Vagina (tissue), 2 donors: ENCODE measurements at regions not wholly inside any gene's neighbourhood (a gene's known extent, or its start where the extent isn't known, plus 50 kb on each side); places are given as distances from the start of the nearest gene placed in this dataset.

ENCODE experiments used
- DNase-seq, 2 donors: peaks; one replicate each; pipeline ENCODE4 v3.0.0-alpha.2; 2017; ENCODE audit errors: extremely low spot score in 2 of 2
- H3K27ac ChIP-seq: fragments of 200-600 bp; sonication (generic); one replicate; pipeline ENCODE4 v1.5.1; 2019
- H3K27me3 ChIP-seq: fragments of 200-600 bp; sonication (generic); one replicate; pipeline ENCODE4 v1.5.1; 2019
- H3K36me3 ChIP-seq, 2 donors: fragments of 200-600 bp; sonication (generic); one replicate each; pipeline ENCODE4 v1.5.1; 2017 to 2019
- H3K4me1 ChIP-seq: fragments of 200-600 bp; sonication (generic); one replicate; pipeline ENCODE4 v1.5.1; 2019
- H3K4me3 ChIP-seq, 2 donors: fragments of 200-600 bp; sonication (generic); 1 replicate in 1 of 2; 2 replicates in 1 of 2; pipeline ENCODE4 v1.5.1; 2016 to 2019
- H3K9me3 ChIP-seq: fragments of 200-600 bp; sonication (generic); one replicate; pipeline ENCODE4 v1.5.1; 2019
- CTCF ChIP-seq, 3 experiments: fragments of 450-650 bp in 2 of 3; fragments of 200-600 bp in 1 of 3; sonication (generic) in 1 of 3; IDR thresholded peaks; one replicate each; pipeline ENCODE4 v1.5.1; 2017 to 2019; ENCODE audit warnings: antibody characterized with exemption in 3 of 3, mild to moderate bottlenecking in 2 of 3, moderate library complexity in 2 of 3
- POLR2A ChIP-seq, 2 donors: fragments of 450-650 bp; IDR thresholded peaks; one replicate each; pipeline ENCODE4 v1.6.1; 2017; ENCODE audit warnings: antibody characterized with exemption in 2 of 2, mild to moderate bottlenecking in 2 of 2, moderate library complexity in 2 of 2
- POLR2AphosphoS5 ChIP-seq, 2 donors: sonication (generic); formaldehyde crosslinking; IDR thresholded peaks; one replicate each; pipeline ENCODE4 v1.9.0; 2017; ENCODE audit warnings: antibody characterized with exemption in 2 of 2, mild to moderate bottlenecking in 2 of 2, low read depth in 1 of 2; ENCODE audit not compliant: insufficient read depth in 1 of 2
- intact Hi-C: fragments of 100-400 bp; cut with DNase I; formaldehyde crosslinking; loops from one replicate; pipeline ENCODE4 v1.15.1; 2023

- intact Hi-C loops, result no loop called here
- H3K36me3 ChIP-seq, result no peaks in the 10 kb centered on the region
- H3K27me3 ChIP-seq, result no peaks in the 10 kb centered on the region
- H3K9me3 ChIP-seq, result no peaks in the 10 kb centered on the region
- DNase-seq, result no peak
- TF ChIP-seq POLR2A (IDR thresholded peaks at IDR 0.05) (no peak), CTCF (IDR thresholded peaks at IDR 0.05) (no peak), POLR2AphosphoS5 (IDR thresholded peaks at IDR 0.05; ENCODE audit: insufficient read depth in 1 of 2, low read depth in 1 of 2) (no peak)
- no peaks in the 10 kb centered on the region for H3K4me1 ChIP-seq
- no peak overlapping the region for H3K4me3 ChIP-seq
- H3K27ac ChIP-seq, result no peak overlapping the region
These were observed 860.8 kb downstream of the BRINP3 start for GRCh38 chr1:189616893-189617292.

DNA sequence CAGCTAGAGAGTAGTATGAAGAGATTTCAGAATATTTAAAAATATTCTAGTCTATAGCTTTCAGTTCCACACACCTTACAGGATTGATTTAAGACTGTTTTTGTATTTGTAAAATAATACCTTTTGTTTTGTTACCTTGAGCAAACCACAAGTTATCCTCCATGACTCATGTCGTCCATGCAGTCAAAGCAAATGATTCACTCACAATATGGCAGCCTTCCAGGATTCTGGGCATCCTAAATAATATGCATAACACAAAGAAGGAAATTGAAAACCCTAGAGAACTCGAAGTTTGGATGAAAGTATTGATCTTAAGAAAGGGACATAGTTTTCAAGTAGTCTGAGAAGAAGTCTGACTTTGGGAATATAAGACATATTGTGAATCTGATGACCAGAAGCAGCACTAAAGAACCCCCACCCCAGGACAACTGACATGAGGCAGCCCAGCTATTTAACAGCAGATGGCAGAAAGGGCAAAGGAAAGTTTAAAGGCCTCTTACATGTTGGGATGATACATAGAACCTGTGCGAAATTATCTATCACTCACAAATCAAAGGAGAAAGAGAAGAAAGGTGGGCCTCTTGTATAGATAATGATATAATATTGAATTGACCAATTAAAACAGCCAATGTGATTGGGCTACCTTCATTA lies 857.9 kb downstream of the BRINP3 start:
- intact Hi-C loops, result loop anchor here (5.0 kb wide), 1 partner anchor 52 kb away; no protein-coding TSS in a partner anchor
- Histone ChIP-seq H3K4me3 (no peak overlapping the region), H3K4me1 (no peaks in the 10 kb centered on the region), H3K9me3 (no peaks in the 10 kb centered on the region), H3K27ac (no peak overlapping the region), H3K36me3 (no peaks in the 10 kb centered on the region), H3K27me3 (no peaks in the 10 kb centered on the region)
- DNase-seq, result no peak
- TF ChIP-seq POLR2AphosphoS5 (IDR thresholded peaks at IDR 0.05; ENCODE audit: insufficient read depth in 1 of 2, low read depth in 1 of 2) (no peak), POLR2A (IDR thresholded peaks at IDR 0.05) (no peak), CTCF (IDR thresholded peaks at IDR 0.05) (no peak)

GRCh38 chr1:189620471-189620870 lies 857.2 kb downstream of the BRINP3 start:
- Histone ChIP-seq H3K4me3 (no peak overlapping the region), H3K4me1 (no peaks in the 10 kb centered on the region), H3K9me3 (no peaks in the 10 kb centered on the region), H3K27ac (no peak overlapping the region), H3K27me3 (no peaks in the 10 kb centered on the region), H3K36me3 (no peaks in the 10 kb centered on the region)
- TF ChIP-seq POLR2AphosphoS5 (IDR thresholded peaks at IDR 0.05; ENCODE audit: insufficient read depth in 1 of 2, low read depth in 1 of 2), result no peak
- no peak for TF ChIP-seq POLR2A (IDR thresholded peaks at IDR 0.05)
- TF ChIP-seq CTCF (IDR thresholded peaks at IDR 0.05), result no peak
- DNase-seq, result no peak
- intact Hi-C loops, result loop anchor here (5.0 kb wide), 1 partner anchor 52 kb away; no protein-coding TSS in a partner anchor

DNA sequence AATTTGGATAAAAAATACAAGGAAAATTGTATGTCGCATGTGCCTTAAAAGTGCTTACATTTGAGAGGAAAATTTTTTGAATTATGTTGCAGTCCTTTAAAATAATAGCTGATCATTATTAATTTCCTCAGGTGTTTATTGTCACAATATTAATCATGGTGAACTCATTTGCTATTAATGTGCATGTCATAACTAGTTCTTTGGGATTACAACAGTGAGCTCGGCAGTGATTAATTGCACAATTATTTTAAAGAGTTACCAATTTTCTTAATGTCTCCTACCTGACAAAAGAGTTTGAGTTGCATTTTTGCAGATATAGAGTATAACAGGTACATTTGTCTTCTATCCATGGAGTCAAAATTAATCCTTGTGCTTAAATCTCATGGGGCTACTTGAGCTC lies 854.3 kb downstream of the BRINP3 start:
- Histone ChIP-seq H3K36me3 (no peaks in the 10 kb centered on the region), H3K4me1 (no peaks in the 10 kb centered on the region), H3K27ac (no peak overlapping the region), H3K27me3 (no peaks in the 10 kb centered on the region), H3K4me3 (no peak overlapping the region), H3K9me3 (no peaks in the 10 kb centered on the region)
- intact Hi-C loops, result loop anchor here (5.0 kb wide), 1 partner anchor 49 kb away; no protein-coding TSS in a partner anchor
- TF ChIP-seq POLR2A (IDR thresholded peaks at IDR 0.05) (no peak), POLR2AphosphoS5 (IDR thresholded peaks at IDR 0.05; ENCODE audit: insufficient read depth in 1 of 2, low read depth in 1 of 2) (no peak)
- DNase-seq, result no peak

DNA sequence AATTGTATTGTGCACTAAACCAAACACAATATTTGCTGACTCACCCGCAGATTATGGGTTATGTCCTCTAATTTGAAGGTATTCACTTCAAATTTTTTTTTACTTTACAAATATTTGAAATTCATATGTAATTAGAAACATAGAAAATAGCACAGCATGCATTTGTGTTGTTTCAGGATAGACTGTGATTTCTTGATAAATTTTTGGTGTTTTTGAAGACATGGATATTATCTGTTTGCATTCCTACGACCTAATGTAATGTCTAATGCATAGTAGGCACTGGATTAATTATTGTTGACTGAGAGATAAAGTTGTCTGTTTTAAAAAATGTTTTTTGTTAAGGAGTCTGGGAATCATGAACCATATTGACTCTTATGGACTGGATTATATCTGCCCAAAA lies 850.2 kb downstream of the BRINP3 start:
- TF ChIP-seq POLR2A (IDR thresholded peaks at IDR 0.05), result no peak
- no peak for TF ChIP-seq CTCF (IDR thresholded peaks at IDR 0.05)
- TF ChIP-seq POLR2AphosphoS5 (IDR thresholded peaks at IDR 0.05; ENCODE audit: insufficient read depth in 1 of 2, low read depth in 1 of 2), result no peak
- Histone ChIP-seq H3K36me3 (no peaks in the 10 kb centered on the region), H3K27me3 (no peaks in the 10 kb centered on the region), H3K9me3 (no peaks in the 10 kb centered on the region), H3K27ac (no peak overlapping the region), H3K4me1 (no peaks in the 10 kb centered on the region), H3K4me3 (no peak overlapping the region)
- no peak for DNase-seq
- intact Hi-C loops, result no loop called here
